HG03442 (cell line): ENCODE measurements at regions not wholly inside any gene's neighbourhood (a gene's known extent, or its start where the extent isn't known, plus 50 kb on each side); places are given as distances from the start of the nearest gene placed in this dataset.
"Not testable (repeated sequence)": the region's sequence is repeated elsewhere in the genome, so short reads cannot be mapped to it uniquely, and the experiment has no call there.

Experiments used
- ATAC-seq: cut with Tn5 transposase; IDR thresholded peaks from one replicate; pipeline ENCODE4 v1.9.1; 2021; ENCODE audit warnings: mild to moderate bottlenecking, moderate library complexity; ENCODE audit not compliant: unreplicated experiment

- no peak for ATAC-seq
Observed at GRCh38 chr1:166488327-166488726, 321.5 kb upstream of the FAM78B start.

- no peak for ATAC-seq
Observed at GRCh38 chr1:166489356-166489669, 322.5 kb upstream of the FAM78B start.

DNA sequence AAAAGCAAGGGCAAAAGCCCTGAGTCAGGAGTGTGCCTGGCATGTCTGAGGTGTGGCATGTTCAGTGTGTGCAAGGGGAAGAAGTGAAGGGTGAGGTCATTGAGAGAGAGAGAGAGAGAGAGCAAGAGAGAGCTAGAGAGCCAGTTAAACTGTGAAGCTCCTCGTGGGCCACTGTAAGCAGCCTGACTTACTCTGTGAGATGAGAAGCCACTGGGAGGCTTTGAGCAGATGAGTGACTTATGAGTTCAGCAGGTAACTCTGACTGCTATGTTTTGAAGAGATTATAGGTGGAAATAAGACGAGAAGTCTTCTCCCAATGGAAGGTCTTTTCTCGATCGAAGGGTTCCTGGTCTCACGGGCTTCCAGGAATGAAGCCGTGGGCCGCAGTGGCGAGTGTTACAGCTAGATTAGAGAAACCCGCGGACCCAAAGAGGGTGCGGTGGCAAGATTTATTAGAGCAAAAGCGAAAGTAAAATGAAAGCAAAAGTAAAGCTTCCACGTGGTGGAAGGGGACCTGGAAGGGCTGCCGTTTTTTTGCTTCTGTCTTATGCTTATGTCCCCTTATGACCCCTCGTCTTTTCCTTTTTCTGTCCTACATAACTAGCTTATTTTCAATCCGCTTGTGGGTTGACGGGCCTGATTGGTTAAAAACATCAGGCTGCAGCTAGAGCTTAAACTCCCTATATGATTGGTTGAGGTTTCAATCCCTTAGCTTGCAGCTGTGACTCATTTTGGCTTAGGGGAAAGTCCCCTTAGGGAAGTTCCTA, 323.1 kb upstream of the FAM78B start:
- peak; percentile 73 for ATAC-seq

DNA sequence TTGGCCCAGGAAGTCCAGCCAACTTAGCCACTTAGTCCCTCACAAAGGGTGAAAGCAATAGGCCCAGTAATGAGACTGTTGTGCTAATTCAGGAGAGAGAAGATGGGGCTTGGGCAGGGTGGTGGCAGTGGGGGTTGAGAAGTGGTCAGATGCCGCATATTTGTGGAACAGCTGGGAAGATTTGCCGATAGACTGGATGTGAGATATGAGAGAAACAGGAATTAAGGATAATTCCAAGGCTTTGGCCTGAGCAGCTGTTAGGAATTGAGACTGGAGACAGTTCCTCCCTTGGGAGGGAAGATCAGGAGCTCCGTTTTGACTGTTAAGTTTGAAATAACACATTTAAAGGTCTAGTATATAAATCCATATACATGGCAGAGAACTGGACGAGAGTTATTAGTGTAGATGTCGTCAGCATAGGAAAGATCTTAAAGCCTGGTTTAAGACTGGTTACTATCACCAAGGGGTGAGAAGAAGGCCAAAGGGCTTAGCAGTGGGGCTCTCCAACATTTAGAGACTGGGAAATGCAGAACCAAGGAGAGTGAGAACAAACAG, 323.7 kb upstream of the FAM78B start:
- ATAC-seq: no peak

DNA sequence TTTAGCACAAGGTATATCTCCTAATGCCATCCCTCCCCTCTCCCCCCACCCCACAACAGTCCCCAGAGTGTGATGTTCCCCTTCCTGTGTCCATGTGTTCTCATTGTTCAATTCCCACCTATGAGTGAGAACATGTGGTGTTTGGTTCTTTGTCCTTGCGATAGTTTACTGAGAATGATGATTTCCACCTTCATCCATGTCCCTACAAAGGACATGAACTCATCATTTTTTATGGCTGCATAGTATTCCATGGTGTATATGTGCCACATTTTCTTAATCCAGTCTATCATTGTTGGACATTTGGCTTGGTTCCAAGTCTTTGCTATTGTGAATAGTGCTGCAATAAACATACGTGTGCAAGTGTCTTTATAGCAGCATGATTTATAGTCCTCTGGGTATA, 327.0 kb upstream of the FAM78B start:
- ATAC-seq: not testable (repeated sequence)

- no peak for ATAC-seq
Observed at GRCh38 chr1:166507347-166507746, 331.9 kb upstream of the POGK start.

DNA sequence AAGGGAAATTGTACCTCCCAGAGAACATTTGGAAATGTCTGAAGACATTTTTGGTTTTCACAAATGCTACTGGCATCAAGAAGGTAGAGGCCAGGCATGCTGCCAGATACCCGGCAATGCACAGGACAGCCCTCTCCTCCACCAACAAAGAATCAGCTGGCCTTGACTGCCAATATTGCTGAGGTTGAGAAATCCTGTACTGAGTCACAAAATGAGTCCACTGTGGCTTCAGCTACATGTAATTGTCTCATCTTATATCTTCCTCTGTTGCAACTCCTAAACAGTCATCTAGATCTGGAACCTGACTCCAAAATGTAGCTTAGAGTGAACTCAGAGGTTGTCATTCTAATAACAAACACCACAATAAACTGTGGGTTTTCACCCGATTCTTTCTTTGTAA, 327.5 kb upstream of the POGK start:
- ATAC-seq: no peak

- ATAC-seq: no peak
Observed at GRCh38 chr1:166514067-166514466, 325.2 kb upstream of the POGK start.

GRCh38 chr1:166527752-166528151, 311.5 kb upstream of the POGK start:
- ATAC-seq: no peak

- no peak for ATAC-seq
Observed at GRCh38 chr1:166538646-166539045, 300.6 kb upstream of the POGK start.

- ATAC-seq: no peak
Observed at GRCh38 chr1:166544036-166544435, 295.2 kb upstream of the POGK start.

- no peak for ATAC-seq
Observed at GRCh38 chr1:166544561-166544960, 294.7 kb upstream of the POGK start.

DNA sequence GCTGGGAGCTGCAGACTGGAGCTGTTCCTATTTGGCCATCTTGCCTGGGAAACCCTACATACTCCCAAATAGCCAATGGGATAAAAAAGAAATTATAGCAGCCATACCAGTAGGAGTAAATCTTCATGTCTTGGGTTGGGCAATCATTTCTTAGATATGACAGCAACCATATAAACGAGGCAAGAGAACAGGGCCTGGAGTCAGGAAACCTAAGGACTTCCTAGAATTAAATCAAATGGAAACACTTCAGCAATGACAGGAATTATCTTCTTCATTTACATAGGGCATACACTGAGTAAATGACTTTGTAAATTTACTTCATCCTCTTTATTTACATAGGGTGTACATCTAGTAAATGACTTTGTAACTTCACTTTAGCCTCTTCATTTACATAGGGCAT, 286.6 kb upstream of the POGK start:
- ATAC-seq: no peak

DNA sequence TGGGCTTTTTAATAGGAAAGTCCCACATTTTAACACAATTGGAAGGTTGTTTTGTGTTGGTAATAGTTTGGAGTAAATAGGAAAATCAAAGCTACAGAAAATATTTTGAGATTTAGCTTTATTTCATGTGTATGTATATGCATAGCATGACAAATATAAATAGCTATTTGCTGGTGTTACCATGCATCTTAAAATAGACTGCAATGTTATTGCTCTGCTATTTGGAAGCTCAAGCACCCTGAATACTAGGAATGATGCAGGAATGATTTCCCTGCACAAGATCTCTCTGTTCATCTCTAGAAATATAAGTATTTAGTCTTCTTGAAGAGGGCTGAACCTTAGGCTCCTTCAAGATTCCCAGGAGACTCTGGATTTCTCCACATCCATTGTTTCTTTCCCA, 268.3 kb upstream of the POGK start:
- ATAC-seq: no peak

DNA sequence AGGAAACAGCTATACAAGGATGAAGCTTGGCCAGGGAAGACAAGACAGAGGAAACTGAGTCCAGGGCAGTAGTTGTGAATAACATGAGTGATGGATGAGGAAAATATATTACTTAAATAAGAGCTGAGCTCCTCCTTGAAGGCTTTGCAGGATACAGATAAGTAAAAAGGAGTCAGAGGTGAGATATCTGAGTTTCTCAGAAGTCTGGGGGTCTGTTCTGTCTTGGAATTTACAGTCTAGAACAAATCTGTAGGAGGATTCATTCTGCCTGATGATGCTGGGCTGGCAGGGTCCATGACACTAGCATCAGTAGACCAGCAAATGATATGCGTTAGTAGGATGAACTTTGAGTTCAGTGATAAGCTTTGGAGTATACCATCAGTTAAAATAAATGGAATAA, 266.1 kb upstream of the POGK start:
- no peak for ATAC-seq

DNA sequence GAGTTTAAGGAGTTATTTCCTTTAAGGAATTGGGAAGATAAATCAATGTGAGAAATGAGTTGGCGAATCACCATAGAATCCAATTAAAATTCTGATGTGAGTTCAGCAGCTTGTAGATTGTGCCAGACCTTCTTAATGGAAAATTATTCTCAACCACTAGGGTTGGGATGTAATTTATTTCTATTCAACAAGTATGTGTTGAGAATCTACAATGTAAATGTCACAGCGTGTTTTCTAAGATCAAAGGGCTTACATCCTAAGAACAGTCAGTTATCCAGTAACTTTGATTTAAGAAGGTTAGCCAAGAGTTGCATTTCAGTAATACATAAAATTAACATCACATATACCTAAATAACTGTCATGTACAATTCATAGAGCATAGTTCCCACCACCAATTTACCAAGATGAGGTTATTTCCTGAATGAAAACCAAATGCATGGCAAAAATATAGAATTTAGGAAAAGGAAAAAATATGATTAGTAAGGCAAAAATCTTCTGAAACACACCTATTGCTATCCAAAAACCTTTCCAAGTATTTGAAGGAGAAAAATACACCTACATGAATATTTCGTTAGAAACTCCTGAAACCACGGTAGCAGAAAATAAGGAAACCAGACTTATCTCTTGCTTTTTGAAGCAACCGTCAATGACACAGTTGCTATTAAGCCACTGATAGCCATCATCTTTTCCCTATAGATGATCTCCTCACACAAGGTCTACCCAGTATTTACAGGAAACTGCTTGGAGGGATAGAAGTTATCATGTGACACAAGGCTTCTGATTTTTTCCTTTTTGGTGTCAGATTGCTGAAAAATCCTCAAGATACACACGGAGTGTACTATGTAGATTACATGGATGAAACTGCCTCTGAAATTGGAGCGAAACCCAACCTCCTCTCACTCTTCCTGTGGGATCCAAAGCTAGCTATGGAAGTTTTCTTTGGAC, 259.4 kb upstream of the POGK start:
- no peak for ATAC-seq

DNA sequence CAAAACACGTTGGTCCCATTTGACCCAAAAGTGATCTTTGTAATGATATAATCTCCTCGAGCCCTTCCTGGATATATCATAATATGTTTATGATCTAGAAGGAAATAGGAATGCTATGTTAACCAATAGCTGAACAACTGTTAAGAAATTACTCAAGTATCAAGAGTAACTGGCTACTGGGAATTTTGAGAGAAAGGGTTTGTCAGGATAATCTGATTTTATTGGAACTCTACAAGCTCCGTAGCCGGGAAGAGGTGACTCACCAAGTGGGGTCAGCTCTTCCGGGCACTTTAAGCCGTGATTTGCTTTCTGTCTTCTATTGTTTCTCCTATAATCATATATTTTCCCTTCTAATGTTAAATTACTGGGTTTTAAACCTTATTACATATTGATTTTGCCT, 250.5 kb upstream of the POGK start:
- ATAC-seq: no peak

DNA sequence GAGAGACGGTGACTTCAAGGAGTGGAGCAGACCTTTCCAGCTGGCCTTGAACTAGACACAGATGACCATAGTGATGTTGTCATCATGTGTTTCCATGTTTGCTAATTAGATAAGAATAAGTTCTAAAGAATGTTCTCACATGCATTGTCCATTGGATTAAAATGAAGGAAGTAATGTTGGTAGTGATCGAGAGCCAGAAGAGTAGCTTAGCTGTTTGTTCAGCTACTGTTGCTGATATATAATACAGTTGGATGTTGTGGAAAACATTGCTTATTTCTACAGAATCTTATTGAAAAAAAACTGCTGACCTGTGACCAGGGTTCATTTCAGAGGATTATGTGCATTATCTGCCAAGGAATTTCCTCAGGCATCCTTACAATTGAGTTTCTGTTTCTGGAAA, 249.1 kb upstream of the POGK start:
- no peak for ATAC-seq

GRCh38 chr1:166594646-166595045, 244.6 kb upstream of the POGK start:
- no peak for ATAC-seq

DNA sequence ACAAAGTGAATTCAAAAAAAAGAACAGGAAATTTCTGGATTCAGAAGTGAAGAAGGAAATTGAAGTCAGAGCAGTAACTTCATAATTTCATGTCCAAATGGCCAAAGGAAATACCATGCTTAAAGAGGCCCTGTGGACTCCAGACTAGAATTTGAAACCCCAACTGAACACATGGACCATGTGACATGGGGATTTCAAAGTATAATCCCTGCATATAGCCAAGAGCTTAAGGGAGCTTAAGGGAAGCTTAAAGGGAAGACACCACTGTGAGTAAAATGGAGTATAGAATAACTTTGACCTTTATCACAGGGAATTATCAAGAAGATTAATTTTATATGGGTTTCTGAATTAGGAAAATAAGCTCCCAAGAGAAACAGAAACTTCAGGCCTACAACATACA, 241.8 kb upstream of the POGK start:
- ATAC-seq: no peak

DNA sequence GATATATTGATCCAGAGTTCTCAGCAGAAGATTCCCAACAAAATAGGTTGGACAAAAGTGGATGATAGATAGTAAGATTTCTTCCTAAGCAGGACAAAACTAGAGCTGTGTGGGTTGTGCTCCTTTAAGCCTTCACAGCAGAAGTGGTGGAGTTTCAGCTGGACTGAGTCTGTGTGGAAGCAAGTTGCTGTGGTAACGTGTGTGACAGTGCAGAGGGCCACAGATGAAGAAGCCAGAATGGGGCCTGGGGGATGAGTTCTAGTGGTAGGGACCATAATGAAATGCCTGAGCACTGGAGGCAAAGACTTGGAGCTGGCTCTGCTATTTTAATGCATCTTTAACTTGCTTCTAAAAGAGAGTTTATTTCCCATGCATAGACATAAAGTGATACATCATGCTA, 238.7 kb upstream of the POGK start:
- ATAC-seq: no peak

- ATAC-seq: no peak
Observed at GRCh38 chr1:166601650-166602278, 237.5 kb upstream of the POGK start.
